OCI-LY7 (cell line): ENCODE measurements at regions not wholly inside any gene's neighbourhood (a gene's known extent, or its start where the extent isn't known, plus 50 kb on each side); places are given as distances from the start of the nearest gene placed in this dataset.

ENCODE experiments used
- EZH2phosphoT487 ChIP-seq: fragments of 200-600 bp; sonication (generic); IDR thresholded peaks from 2 replicates; pipeline ENCODE4 v1.6.1; 2018; ENCODE audit warnings: low read depth, borderline replicate concordance, mild to moderate bottlenecking, mixed run types, antibody characterized with exemption, low read length, moderate library complexity, mixed read lengths
- TF ChIP-seq, protein P1 (sequence below): fragments of 200-600 bp; sonication (generic); conservative IDR thresholded peaks from 2 replicates; pipeline ENCODE4 v1.5.1; 2014; ENCODE audit warnings: mild to moderate bottlenecking, antibody characterized with exemption, low read length, moderate library complexity, mixed read lengths

DNA sequence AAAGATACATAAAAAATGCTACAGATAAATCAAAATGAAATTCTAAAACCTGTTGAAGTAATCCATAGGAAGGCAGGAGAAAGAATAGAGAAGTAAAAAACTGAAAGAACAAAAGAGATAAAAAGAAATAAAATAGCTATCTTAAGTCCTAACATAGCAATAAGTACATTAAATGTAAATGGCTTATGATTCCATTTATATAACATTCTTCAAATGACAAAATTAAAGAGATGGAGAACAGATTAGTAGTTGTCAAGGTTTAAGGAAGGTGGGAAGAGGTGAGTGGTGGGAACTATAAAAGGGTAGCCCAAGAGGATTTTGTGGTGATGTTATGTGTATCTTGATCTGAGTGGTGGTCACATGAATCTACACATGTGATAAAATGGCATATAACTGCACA, 254.8 kb downstream of the FAM76B start:
- TF ChIP-seq, protein P1, sequence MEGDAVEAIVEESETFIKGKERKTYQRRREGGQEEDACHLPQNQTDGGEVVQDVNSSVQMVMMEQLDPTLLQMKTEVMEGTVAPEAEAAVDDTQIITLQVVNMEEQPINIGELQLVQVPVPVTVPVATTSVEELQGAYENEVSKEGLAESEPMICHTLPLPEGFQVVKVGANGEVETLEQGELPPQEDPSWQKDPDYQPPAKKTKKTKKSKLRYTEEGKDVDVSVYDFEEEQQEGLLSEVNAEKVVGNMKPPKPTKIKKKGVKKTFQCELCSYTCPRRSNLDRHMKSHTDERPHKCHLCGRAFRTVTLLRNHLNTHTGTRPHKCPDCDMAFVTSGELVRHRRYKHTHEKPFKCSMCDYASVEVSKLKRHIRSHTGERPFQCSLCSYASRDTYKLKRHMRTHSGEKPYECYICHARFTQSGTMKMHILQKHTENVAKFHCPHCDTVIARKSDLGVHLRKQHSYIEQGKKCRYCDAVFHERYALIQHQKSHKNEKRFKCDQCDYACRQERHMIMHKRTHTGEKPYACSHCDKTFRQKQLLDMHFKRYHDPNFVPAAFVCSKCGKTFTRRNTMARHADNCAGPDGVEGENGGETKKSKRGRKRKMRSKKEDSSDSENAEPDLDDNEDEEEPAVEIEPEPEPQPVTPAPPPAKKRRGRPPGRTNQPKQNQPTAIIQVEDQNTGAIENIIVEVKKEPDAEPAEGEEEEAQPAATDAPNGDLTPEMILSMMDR, result no peak
- no peak for TF ChIP-seq EZH2phosphoT487
